ENCODE measurements at regions not wholly inside any gene's neighbourhood (a gene's known extent, or its start where the extent isn't known, plus 50 kb on each side); places are given as distances from the start of the nearest gene placed in this dataset.

- Histone ChIP-seq H3K27me3 (ENCODE audit: low read depth, low read length) (no peaks in the 10 kb centered on the region), H3K4me3 (ENCODE audit: low read length) (no peak overlapping the region), H3K9me3 (ENCODE audit: insufficient read depth, low read length) (no peaks in the 10 kb centered on the region), H3K9ac (ENCODE audit: low read length) (no peak overlapping the region), H3K36me3 (replicated peaks; ENCODE audit: low read depth, low read length) (no peaks in the 10 kb centered on the region), H2AFZ (ENCODE audit: low read depth, low read length) (no peak overlapping the region), H3K4me1 (ENCODE audit: low read length) (no peaks in the 10 kb centered on the region), H4K20me1 (ENCODE audit: insufficient read depth, low read length) (no peaks in the 10 kb centered on the region), H3K27ac (ENCODE audit: low read length) (no peak overlapping the region), H3K79me2 (ENCODE audit: low read length) (no peaks in the 10 kb centered on the region), H3K4me2 (ENCODE audit: low read length) (no peak overlapping the region)
- TF ChIP-seq EZH2phosphoT487 (IDR thresholded peaks at IDR 0.05; ENCODE audit: low read depth) = no peak
- no peak for TF ChIP-seq CTCF (IDR thresholded peaks at IDR 0.05; ENCODE audit: low read depth, low read length)
These were observed 68.0 kb upstream of the CTTNBP2 start for GRCh38 chr7:117941138-117941810.

GRCh38 chr7:117942780-117943179 is 69.5 kb upstream of the CTTNBP2 start:
- H3K27ac ChIP-seq (ENCODE audit: low read length) = no peak overlapping the region
- no peak overlapping the region for H3K4me3 ChIP-seq (ENCODE audit: low read length)
- no peaks in the 10 kb centered on the region for H3K79me2 ChIP-seq (ENCODE audit: low read length)
- no peak overlapping the region for H3K4me2 ChIP-seq (ENCODE audit: low read length)
- no peaks in the 10 kb centered on the region for H3K36me3 ChIP-seq (replicated peaks; ENCODE audit: low read depth, low read length)
- H3K9me3 ChIP-seq (ENCODE audit: insufficient read depth, low read length) = no peaks in the 10 kb centered on the region
- H4K20me1 ChIP-seq (ENCODE audit: insufficient read depth, low read length) = no peaks in the 10 kb centered on the region
- no peak overlapping the region for H2AFZ ChIP-seq (ENCODE audit: low read depth, low read length)
- no peaks in the 10 kb centered on the region for H3K27me3 ChIP-seq (ENCODE audit: low read depth, low read length)
- H3K9ac ChIP-seq (ENCODE audit: low read length) = no peak overlapping the region
- no peaks in the 10 kb centered on the region for H3K4me1 ChIP-seq (ENCODE audit: low read length)
- TF ChIP-seq CTCF (IDR thresholded peaks at IDR 0.05; ENCODE audit: low read depth, low read length) (no peak), EZH2phosphoT487 (IDR thresholded peaks at IDR 0.05; ENCODE audit: low read depth) (no peak)

- no peaks in the 10 kb centered on the region for H4K20me1 ChIP-seq (ENCODE audit: insufficient read depth, low read length)
- no peaks in the 10 kb centered on the region for H3K9me3 ChIP-seq (ENCODE audit: insufficient read depth, low read length)
- H2AFZ ChIP-seq (ENCODE audit: low read depth, low read length) = no peak overlapping the region
- no peaks in the 10 kb centered on the region for H3K4me1 ChIP-seq (ENCODE audit: low read length)
- no peaks in the 10 kb centered on the region for H3K27me3 ChIP-seq (ENCODE audit: low read depth, low read length)
- no peaks in the 10 kb centered on the region for H3K79me2 ChIP-seq (ENCODE audit: low read length)
- no peak overlapping the region for H3K4me3 ChIP-seq (ENCODE audit: low read length)
- no peak for TF ChIP-seq EZH2phosphoT487 (IDR thresholded peaks at IDR 0.05; ENCODE audit: low read depth)
- no peak overlapping the region for H3K9ac ChIP-seq (ENCODE audit: low read length)
- H3K4me2 ChIP-seq (ENCODE audit: low read length) = no peak overlapping the region
- no peaks in the 10 kb centered on the region for H3K36me3 ChIP-seq (replicated peaks; ENCODE audit: low read depth, low read length)
- H3K27ac ChIP-seq (ENCODE audit: low read length) = no peak overlapping the region
These were observed 71.6 kb upstream of the CTTNBP2 start for GRCh38 chr7:117944886-117945285.

- Histone ChIP-seq H3K9me3 (ENCODE audit: insufficient read depth, low read length) (no peaks in the 10 kb centered on the region), H3K79me2 (ENCODE audit: low read length) (no peaks in the 10 kb centered on the region), H2AFZ (ENCODE audit: low read depth, low read length) (no peak overlapping the region), H3K4me3 (ENCODE audit: low read length) (no peak overlapping the region), H3K36me3 (replicated peaks; ENCODE audit: low read depth, low read length) (no peaks in the 10 kb centered on the region), H3K27ac (ENCODE audit: low read length) (no peak overlapping the region), H3K4me2 (ENCODE audit: low read length) (no peak overlapping the region), H4K20me1 (ENCODE audit: insufficient read depth, low read length) (no peaks in the 10 kb centered on the region), H3K9ac (ENCODE audit: low read length) (no peak overlapping the region), H3K27me3 (ENCODE audit: low read depth, low read length) (no peaks in the 10 kb centered on the region), H3K4me1 (ENCODE audit: low read length) (no peaks in the 10 kb centered on the region)
- TF ChIP-seq CTCF (IDR thresholded peaks at IDR 0.05; ENCODE audit: low read depth, low read length) (no peak), EZH2phosphoT487 (IDR thresholded peaks at IDR 0.05; ENCODE audit: low read depth) (no peak)
These were observed 73.0 kb upstream of the CTTNBP2 start for GRCh38 chr7:117946151-117946633.

Data from OCI-LY3 (cell line).